GM23248 (cell line): ENCODE measurements at regions not wholly inside any gene's neighbourhood (a gene's known extent, or its start where the extent isn't known, plus 50 kb on each side); places are given as distances from the start of the nearest gene placed in this dataset.
"Not testable (repeated sequence)": the region's sequence is repeated elsewhere in the genome, so short reads cannot be mapped to it uniquely, and the experiment has no call there.

Source experiments
- DNase-seq: peaks from one replicate; pipeline ENCODE4 v3.0.0-alpha.2; 2015
- H2AFZ ChIP-seq: fragments of 200-600 bp; sonication (generic); 2 replicates; pipeline ENCODE4 v1.6.1; 2016; ENCODE audit warnings: antibody characterized with exemption
- H3F3A ChIP-seq: fragments of 200-600 bp; sonication (generic); 2 replicates; pipeline ENCODE4 v1.6.1; 2016; ENCODE audit warnings: mild to moderate bottlenecking, antibody characterized with exemption, mixed run types; ENCODE audit not compliant: insufficient read depth
- H3K27ac ChIP-seq: fragments of 200-600 bp; sonication (generic); 2 replicates; pipeline ENCODE4 v1.5.1; 2016; ENCODE audit warnings: mild to moderate bottlenecking
- H3K27me3 ChIP-seq: fragments of 200-600 bp; sonication (generic); replicated peaks from 2 replicates; pipeline ENCODE4 v1.6.1; 2016; ENCODE audit warnings: mild to moderate bottlenecking; ENCODE audit not compliant: insufficient read depth
- H3K36me3 ChIP-seq: fragments of 200-600 bp; sonication (generic); 2 replicates; pipeline ENCODE4 v1.6.1; 2016; ENCODE audit warnings: low read depth, mild to moderate bottlenecking
- H3K4me1 ChIP-seq: fragments of 200-600 bp; sonication (generic); 2 replicates; pipeline ENCODE4 v1.6.1; 2016; ENCODE audit warnings: mild to moderate bottlenecking; ENCODE audit not compliant: insufficient read depth
- H3K4me2 ChIP-seq: fragments of 200-600 bp; sonication (generic); one replicate; pipeline ENCODE4 v1.6.1; 2016; ENCODE audit warnings: mild to moderate bottlenecking; ENCODE audit not compliant: unreplicated experiment
- H3K4me3 ChIP-seq: fragments of 200-600 bp; sonication (generic); 2 replicates; pipeline ENCODE4 v1.5.1; 2016; ENCODE audit warnings: mild to moderate bottlenecking
- H3K79me2 ChIP-seq: fragments of 200-600 bp; sonication (generic); 2 replicates; pipeline ENCODE4 v1.6.1; 2016; ENCODE audit warnings: mild to moderate bottlenecking; ENCODE audit not compliant: insufficient read depth
- H3K9ac ChIP-seq: fragments of 200-600 bp; sonication (generic); 2 replicates; pipeline ENCODE4 v1.6.1; 2016; ENCODE audit warnings: mild to moderate bottlenecking
- H3K9me2 ChIP-seq: fragments of 200-600 bp; sonication (generic); 2 replicates; pipeline ENCODE4 v1.6.1; 2016; ENCODE audit warnings: mixed run types, mild to moderate bottlenecking, moderate library complexity; ENCODE audit not compliant: insufficient read depth
- H3K9me3 ChIP-seq: fragments of 200-600 bp; sonication (generic); one replicate; pipeline ENCODE4 v1.6.1; 2017; ENCODE audit warnings: low read depth
- H4K20me1 ChIP-seq: fragments of 200-600 bp; sonication (generic); 2 replicates; pipeline ENCODE4 v1.6.0; 2016; ENCODE audit not compliant: insufficient read depth
- EZH2 ChIP-seq: fragments of 200-600 bp; sonication (generic); IDR thresholded peaks from 2 replicates; pipeline ENCODE4 v1.6.1; 2018; ENCODE audit warnings: antibody characterized with exemption, mild to moderate bottlenecking; ENCODE audit not compliant: insufficient read depth, poor library complexity, severe bottlenecking
- EZH2phosphoT487 ChIP-seq: fragments of 200-600 bp; sonication (generic); IDR thresholded peaks from 2 replicates; pipeline ENCODE4 v1.6.1; 2018; ENCODE audit warnings: antibody characterized with exemption, moderate library complexity, mild to moderate bottlenecking, low read depth; ENCODE audit not compliant: insufficient read depth
- WGBS, 2 experiments: methylation state at CpG; one replicate each; pipeline ENCODE4 v1.1.6; 2015 to 2017; ENCODE audit warnings: low lambda C conversion rate in 2 of 2, low coverage in 1 of 2; ENCODE audit errors: missing lambda C conversion rate in 2 of 2; 5-methylcytosine and 5-hydroxymethylcytosine counted together
- in situ Hi-C: fragments of 300-500 bp; cut with MboI; formaldehyde crosslinking; loops from 2 replicates; pipeline ENCODE4 v1.15.0; 2020

- in situ Hi-C loops, result no loop called here
- Histone ChIP-seq H3K4me2 (no peak overlapping the region), H3K79me2 (no peaks in the 10 kb centered on the region), H3K36me3 (no peaks in the 10 kb centered on the region), H3F3A (no peaks in the 10 kb centered on the region), H3K27me3 (no peaks in the 10 kb centered on the region), H3K9me2 (no peaks in the 10 kb centered on the region), H3K27ac (no peak overlapping the region), H3K4me1 (no peaks in the 10 kb centered on the region), H3K4me3 (no peak overlapping the region), H3K9ac (no peak overlapping the region), H2AFZ (no peak overlapping the region), H3K9me3 (no peaks in the 10 kb centered on the region), H4K20me1 (no peaks in the 10 kb centered on the region)
- DNase-seq, result no peak
- 72 to 74% methylated on average over 9 to 22 of the region's 26 CpGs for WGBS, 2 experiments
- TF ChIP-seq EZH2 (no peak), EZH2phosphoT487 (no peak)
These were observed 389.7 kb upstream of the EYS start for GRCh38 chr6:66096679-66097078.

GRCh38 chr6:66094615-66095014, 387.6 kb upstream of the EYS start:
- no peak overlapping the region for H3K4me2 ChIP-seq
- H3K4me3 ChIP-seq, result no peak overlapping the region
- no peaks in the 10 kb centered on the region for H4K20me1 ChIP-seq
- H3K36me3 ChIP-seq, result no peaks in the 10 kb centered on the region
- no peaks in the 10 kb centered on the region for H3K27me3 ChIP-seq
- H3K9me2 ChIP-seq, result no peaks in the 10 kb centered on the region
- 79% methylated on average over 16 to 27 of the region's 27 CpGs for WGBS, 2 experiments
- H3K27ac ChIP-seq, result no peak overlapping the region
- no peak for DNase-seq
- H3K4me1 ChIP-seq, result no peaks in the 10 kb centered on the region
- no peak for TF ChIP-seq EZH2
- no peak for TF ChIP-seq EZH2phosphoT487
- H3K79me2 ChIP-seq, result no peaks in the 10 kb centered on the region
- no peaks in the 10 kb centered on the region for H3K9me3 ChIP-seq
- in situ Hi-C loops, result no loop called here
- no peaks in the 10 kb centered on the region for H3F3A ChIP-seq
- no peak overlapping the region for H2AFZ ChIP-seq
- H3K9ac ChIP-seq, result no peak overlapping the region

DNA sequence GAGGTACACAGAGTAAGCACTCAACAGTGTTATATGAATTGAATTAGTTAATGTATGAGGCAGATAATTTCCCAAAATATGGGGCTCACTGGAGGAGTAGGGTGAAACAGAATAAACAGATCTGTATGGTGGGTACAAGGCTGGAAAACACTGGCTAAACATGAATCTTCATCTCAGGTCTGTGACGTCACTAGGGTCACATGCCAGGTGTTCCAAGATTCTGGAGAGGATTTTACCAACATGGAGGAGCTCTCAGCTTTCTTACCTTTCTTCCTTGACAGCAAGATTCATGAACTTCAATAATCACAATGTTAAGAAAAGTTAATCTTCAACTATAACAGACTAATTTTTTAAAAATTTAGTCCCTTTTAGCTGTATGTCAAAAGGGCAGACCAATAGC, 385.3 kb upstream of the EYS start:
- H3K27me3 ChIP-seq, H3K4me3 ChIP-seq: not testable (repeated sequence)

GRCh38 chr6:66086532-66086931, 379.5 kb upstream of the EYS start:
- no peak overlapping the region for H2AFZ ChIP-seq
- H3K27me3 ChIP-seq, result no peaks in the 10 kb centered on the region
- H3K9me3 ChIP-seq, result no peaks in the 10 kb centered on the region
- no peak for TF ChIP-seq EZH2phosphoT487
- no peak for TF ChIP-seq EZH2
- no peak overlapping the region for H3K4me3 ChIP-seq
- H3K27ac ChIP-seq, result no peak overlapping the region
- H3K36me3 ChIP-seq, result no peaks in the 10 kb centered on the region
- H3K79me2 ChIP-seq, result no peaks in the 10 kb centered on the region
- no peaks in the 10 kb centered on the region for H3F3A ChIP-seq
- H3K4me2 ChIP-seq, result no peak overlapping the region
- no peak for DNase-seq
- no peak overlapping the region for H3K9ac ChIP-seq
- in situ Hi-C loops, result no loop called here
- no peaks in the 10 kb centered on the region for H3K9me2 ChIP-seq
- H3K4me1 ChIP-seq, result no peaks in the 10 kb centered on the region
- no peaks in the 10 kb centered on the region for H4K20me1 ChIP-seq

More for the DNA sequence above, 385.3 kb upstream of the EYS start:
- H3K9ac ChIP-seq, H3K9me2 ChIP-seq, H3K36me3 ChIP-seq, H3K79me2 ChIP-seq, H3K4me1 ChIP-seq, H3F3A ChIP-seq, DNase-seq, H3K4me2 ChIP-seq, H3K9me3 ChIP-seq, in situ Hi-C loops, H2AFZ ChIP-seq, H3K27ac ChIP-seq, H4K20me1 ChIP-seq: not testable (repeated sequence)
- WGBS, 2 experiments, result 0 to 14% methylated on average over 1 of the region's 1 CpG

DNA sequence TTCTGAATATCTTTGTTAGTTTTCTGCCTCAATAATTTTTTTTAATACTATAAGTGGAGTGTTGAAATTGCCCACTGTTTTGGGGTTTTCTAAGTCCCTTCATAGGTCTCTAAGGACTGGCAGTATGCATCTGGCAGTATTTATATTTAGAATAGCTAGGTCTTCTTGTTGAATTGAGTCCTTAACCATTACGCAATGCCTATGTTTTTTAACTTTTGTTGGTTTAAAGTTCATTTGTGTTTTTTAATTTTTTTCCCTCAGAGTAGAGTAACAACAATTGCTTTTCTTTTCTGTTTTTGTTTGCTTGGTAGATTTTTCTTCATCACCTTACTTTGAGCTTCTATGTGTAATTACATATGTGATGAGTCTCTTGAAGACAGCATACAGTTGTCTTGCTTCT, 375.9 kb upstream of the EYS start:
- DNase-seq, result no peak
- no peak overlapping the region for H3K4me2 ChIP-seq
- H3K27ac ChIP-seq, result no peak overlapping the region
- in situ Hi-C loops, result no loop called here
- H2AFZ ChIP-seq, result no peak overlapping the region
- H3K9me3 ChIP-seq, result no peaks in the 10 kb centered on the region
- no peaks in the 10 kb centered on the region for H3K4me1 ChIP-seq
- TF ChIP-seq EZH2 (no peak), EZH2phosphoT487 (no peak)
- H3K4me3 ChIP-seq, result no peak overlapping the region
- 12 to 23% methylated on average over 1 of the region's 1 CpG for WGBS, 2 experiments
- H3K9ac ChIP-seq, result no peak overlapping the region
- H3K36me3 ChIP-seq, result no peaks in the 10 kb centered on the region
- H3K79me2 ChIP-seq, result no peaks in the 10 kb centered on the region
- no peaks in the 10 kb centered on the region for H3K9me2 ChIP-seq
- H3F3A ChIP-seq, result no peaks in the 10 kb centered on the region
- H4K20me1 ChIP-seq, result no peaks in the 10 kb centered on the region
- H3K27me3 ChIP-seq, result no peaks in the 10 kb centered on the region
